Neural cell (in vitro differentiated cells): ENCODE measurements at regions not wholly inside any gene's neighbourhood (a gene's known extent, or its start where the extent isn't known, plus 50 kb on each side); places are given as distances from the start of the nearest gene placed in this dataset.

ENCODE experiments used
- EP300 ChIP-seq: fragments of 450-650 bp; conservative IDR thresholded peaks from 2 replicates; pipeline ENCODE4 v1.6.1; 2014; ENCODE audit warnings: antibody characterized with exemption, mild to moderate bottlenecking, moderate library complexity; ENCODE audit not compliant: poor library complexity, severe bottlenecking
- EZH2 ChIP-seq: fragments of 200-600, 300-800 bp; shearing (Covaris generic), sonication (generic); IDR thresholded peaks from 2 replicates; pipeline ENCODE4 v1.6.1; 2014; ENCODE audit warnings: antibody characterized with exemption, low read length, borderline replicate concordance, mild to moderate bottlenecking; ENCODE audit not compliant: insufficient read depth, poor library complexity, severe bottlenecking
- POLR2AphosphoS5 ChIP-seq: IDR thresholded peaks from 2 replicates; pipeline ENCODE4 v1.6.1; 2012
- REST ChIP-seq: IDR thresholded peaks from 2 replicates; pipeline ENCODE4 v1.6.1; 2012; ENCODE audit warnings: borderline replicate concordance
- TAF1 ChIP-seq: IDR thresholded peaks from 2 replicates; pipeline ENCODE4 v1.6.1; 2012; ENCODE audit warnings: low read depth
- TF ChIP-seq, protein P1 (sequence below): fragments of 450-650 bp; IDR thresholded peaks from 2 replicates; pipeline ENCODE4 v1.5.1; 2014; ENCODE audit warnings: antibody characterized with exemption, mild to moderate bottlenecking, moderate library complexity; ENCODE audit not compliant: poor library complexity, severe bottlenecking

- no peak for TF ChIP-seq TAF1
- TF ChIP-seq, protein P1, sequence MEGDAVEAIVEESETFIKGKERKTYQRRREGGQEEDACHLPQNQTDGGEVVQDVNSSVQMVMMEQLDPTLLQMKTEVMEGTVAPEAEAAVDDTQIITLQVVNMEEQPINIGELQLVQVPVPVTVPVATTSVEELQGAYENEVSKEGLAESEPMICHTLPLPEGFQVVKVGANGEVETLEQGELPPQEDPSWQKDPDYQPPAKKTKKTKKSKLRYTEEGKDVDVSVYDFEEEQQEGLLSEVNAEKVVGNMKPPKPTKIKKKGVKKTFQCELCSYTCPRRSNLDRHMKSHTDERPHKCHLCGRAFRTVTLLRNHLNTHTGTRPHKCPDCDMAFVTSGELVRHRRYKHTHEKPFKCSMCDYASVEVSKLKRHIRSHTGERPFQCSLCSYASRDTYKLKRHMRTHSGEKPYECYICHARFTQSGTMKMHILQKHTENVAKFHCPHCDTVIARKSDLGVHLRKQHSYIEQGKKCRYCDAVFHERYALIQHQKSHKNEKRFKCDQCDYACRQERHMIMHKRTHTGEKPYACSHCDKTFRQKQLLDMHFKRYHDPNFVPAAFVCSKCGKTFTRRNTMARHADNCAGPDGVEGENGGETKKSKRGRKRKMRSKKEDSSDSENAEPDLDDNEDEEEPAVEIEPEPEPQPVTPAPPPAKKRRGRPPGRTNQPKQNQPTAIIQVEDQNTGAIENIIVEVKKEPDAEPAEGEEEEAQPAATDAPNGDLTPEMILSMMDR = no peak
- no peak for TF ChIP-seq EP300
- no peak for TF ChIP-seq REST
- TF ChIP-seq EZH2 = no peak
- TF ChIP-seq POLR2AphosphoS5 = no peak
Observed at GRCh38 chr9:32015795-32016194, 368.6 kb upstream of the ACO1 start.
